ENCODE measurements at regions not wholly inside any gene's neighbourhood (a gene's known extent, or its start where the extent isn't known, plus 50 kb on each side); places are given as distances from the start of the nearest gene placed in this dataset.

DNA sequence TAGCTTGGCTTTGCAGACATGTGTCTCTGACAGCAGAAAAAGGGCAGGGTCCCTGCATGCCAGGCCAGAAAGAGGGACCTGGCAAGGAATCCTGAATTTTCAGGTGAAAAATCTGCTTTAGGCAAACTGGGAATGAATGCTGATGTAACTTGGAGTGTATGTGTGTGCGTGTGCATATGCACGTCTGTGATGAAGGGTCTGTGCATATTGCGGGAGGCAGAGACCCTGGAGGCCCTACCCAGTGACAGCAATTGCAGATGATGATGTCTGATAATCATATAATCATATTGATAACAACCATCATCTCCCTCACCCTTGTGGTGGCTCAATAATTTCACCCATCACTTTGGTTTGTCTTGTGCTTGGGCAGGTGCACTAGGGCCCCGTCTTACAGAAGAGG lies 80.7 kb upstream of the SDK2 start:
- no peak for DNase-seq

DNA sequence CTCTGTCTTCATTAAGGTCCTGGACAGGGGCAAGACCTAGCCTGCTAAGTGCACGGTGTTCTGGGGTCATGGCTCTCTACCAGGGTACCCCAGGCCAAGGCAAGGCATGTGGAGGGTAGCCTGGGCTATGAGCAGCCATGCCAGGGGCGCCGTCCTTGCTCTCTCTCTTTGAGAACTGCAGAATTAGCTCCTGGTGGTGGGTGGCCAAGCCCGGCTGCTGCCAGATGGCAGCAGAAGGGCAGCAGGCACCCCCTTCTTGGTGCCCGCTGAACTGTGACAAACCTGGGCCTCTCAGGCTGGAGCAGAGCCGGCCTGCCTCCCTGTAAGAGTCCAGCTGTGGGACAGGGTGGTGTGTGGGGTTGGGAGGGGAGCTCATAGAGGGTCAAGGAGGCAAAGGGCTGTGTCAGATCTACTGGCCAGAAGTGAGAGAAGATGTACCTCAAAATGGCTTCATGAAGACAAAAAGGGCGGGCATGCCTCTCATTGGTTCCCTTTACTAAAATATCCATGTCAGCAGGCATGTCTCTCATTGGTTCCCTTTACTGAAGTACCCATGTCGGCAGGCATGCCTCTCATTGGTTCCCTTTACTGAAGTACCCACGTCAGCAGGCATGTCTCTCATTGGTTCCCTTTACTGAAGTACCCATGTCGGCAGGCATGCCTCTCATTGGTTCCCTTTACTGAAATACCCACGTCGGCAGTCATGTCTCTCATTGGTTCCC lies 81.7 kb upstream of the SDK2 start:
- no peak for DNase-seq

DNA sequence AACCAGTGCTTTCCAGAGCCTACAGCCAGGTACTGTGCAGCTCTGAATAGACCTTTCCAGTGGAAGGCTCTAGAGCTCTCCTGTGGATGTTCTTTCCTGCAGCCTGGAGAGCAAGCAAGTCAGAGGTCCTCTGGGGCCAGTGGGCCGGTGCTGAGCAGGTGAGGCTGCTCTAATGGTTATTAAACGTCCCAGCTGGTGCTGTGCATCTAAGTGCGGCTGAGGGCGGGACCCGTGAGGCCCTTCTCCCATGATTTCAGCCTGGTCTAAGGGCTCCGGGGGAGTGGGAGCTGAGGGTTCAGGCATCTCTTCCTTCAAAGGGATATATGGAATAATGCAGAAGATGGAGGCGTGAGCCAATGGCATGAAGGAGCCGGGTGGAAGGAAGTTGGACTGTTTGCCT lies 83.7 kb upstream of the SDK2 start:
- DNase-seq = no peak

DNA sequence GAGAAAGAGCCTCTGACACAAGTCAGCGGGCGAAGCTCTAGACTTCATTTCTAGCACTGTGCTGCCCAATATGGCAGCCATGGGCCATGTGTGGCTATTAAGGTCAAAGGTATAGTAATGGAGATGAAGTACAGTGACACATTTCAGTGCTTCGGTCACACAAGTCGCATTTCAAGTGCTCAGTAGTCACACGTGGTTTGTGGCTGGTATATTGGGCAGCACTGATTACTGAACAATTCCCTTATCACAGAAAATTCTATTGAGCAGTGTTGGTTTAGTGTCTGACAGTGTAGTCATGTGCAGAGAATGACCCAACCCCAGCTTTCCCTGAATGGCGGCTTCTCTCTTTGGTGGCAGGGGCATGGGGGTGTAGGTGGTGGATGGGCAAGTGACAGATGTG lies 84.9 kb upstream of the SDK2 start:
- DNase-seq = no peak

DNA sequence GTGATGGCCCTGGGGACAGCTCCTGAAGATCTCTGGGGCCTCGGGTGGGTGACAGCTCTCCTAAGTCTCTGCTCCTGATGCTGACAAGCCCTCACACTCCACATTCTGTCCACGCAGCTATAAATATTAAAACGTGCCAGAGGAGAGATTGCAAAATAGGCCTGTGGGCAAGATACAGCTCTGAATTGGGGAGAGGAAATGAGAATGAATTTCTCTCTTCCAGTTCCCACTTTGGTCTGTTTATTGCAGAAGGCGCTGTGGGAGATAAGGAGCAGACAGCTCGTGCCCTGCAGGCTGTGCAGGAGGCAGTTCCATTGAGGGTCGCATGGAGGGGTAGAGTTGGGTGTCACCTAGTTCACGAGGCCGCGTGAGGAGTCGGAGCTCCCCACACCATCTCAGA lies 87.5 kb upstream of the SDK2 start:
- DNase-seq = no peak

DNA sequence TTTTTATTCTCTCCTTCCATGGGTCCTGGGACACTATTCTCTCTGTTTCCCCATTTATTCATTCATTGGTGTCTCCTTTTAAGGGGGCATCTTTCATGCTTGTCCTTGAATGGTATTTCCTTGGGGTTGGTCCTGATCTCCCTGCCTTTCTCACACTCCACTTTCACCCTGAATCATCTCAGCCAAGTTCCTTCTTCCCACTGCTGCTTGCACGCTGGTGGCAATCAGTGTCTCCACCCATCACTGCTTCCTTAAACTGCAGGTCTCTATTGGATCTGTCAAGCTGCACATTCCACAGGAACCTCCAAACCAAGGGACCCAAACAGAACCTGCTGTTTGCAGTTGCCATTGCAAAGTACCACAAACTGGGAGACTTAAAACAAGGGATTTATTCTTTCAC lies 89.3 kb upstream of the SDK2 start:
- DNase-seq = no peak

DNA sequence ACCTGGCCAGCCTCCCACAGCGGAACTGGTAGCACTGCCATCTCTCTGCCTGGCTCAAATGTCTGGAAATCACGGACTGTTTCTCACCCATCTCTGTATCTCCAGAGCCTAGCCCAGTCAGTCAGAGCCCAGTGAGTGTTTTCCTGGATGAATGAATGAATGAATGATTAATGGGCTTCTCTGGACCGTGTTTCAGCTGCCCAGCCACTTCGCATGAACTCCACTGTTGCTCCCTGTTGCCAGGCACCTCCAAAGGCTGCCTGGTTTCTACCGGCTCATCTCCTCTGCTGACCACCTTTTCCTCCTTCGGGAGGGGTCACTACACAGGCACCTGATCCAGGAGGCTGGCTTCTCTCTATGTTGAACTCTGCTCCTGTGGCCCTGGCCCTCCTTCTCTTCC lies 91.0 kb upstream of the SDK2 start:
- no peak for DNase-seq

DNA sequence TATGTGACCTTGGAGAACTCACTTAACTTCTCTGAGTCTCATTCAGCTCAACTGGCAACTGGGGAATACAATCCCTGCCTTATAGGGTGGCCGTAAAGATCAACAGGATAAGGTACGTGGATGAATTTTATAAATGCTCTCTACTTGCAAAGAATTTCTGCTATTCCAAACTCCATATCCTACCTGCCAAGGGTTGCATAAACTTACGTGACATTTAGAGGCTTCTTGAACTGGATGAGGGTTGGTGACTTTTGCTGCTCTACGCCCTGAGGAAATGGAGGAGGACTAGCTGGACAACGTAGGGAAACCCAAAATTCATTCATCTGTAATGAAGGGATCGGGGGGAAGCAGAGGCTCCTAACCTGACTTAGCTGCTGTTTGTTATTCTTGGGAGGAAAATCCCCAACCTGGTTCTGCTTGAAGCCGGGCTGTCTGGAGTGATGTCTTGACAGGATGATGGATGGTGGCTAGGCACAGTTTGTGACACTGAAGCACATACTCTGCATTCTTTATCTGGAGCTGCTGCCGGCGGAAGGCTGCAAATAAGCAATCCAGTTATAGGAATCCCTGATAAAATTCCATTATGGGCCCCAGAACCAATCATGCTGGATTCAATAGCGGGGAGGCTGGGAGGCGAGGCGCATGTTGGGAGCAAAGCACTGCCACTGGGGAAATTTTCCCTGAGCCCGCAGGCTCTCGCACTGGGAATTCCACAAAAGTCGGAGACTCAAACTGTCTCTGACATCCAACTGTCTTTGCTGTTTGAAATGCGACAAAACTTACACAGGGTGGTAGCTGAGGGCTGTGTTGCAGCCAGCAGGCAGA lies 94.7 kb upstream of the SDK2 start:
- no peak for DNase-seq

DNA sequence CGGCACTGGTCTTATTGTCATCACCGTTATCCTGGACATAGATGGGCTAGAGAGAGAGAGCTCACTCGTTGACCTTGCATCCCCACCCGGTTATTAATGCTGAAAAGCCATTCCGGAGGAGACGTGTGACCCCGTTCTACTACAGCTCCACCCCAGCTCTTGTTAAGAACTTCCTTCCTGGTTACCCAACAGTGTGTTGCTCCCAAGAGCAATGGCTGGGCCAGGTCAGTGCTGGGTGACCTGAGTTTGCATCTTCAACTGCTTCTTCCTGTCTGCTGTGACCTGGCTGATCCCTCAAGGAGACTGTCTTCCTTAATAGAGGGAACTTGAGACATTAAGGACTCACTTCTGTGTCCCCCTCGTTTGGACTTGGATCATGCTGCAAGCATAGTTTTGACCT lies 96.1 kb upstream of the SDK2 start:
- no peak for DNase-seq

DNA sequence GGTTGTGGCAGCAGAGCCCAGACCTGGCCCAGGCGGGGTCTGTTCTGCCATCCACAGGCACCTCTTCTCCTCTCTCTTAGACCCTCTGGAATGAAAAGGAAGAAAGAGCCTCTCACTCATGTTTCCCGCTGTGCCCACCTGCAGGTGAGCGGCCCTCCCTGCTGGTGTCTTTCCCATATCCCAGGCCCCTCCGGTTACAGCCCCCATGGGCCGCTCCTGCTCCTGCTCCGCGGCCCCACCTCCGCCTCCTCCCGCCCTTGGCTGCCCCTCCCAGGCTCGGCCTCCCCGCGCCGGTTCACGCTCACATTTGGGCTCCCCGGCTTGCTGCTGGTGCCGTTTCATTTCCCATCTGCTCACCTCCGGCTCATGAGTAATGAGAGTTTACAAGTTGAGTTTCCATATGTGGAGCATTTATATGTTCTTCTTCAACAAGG lies 98.7 kb upstream of the SDK2 start:
- no peak for DNase-seq

DNA sequence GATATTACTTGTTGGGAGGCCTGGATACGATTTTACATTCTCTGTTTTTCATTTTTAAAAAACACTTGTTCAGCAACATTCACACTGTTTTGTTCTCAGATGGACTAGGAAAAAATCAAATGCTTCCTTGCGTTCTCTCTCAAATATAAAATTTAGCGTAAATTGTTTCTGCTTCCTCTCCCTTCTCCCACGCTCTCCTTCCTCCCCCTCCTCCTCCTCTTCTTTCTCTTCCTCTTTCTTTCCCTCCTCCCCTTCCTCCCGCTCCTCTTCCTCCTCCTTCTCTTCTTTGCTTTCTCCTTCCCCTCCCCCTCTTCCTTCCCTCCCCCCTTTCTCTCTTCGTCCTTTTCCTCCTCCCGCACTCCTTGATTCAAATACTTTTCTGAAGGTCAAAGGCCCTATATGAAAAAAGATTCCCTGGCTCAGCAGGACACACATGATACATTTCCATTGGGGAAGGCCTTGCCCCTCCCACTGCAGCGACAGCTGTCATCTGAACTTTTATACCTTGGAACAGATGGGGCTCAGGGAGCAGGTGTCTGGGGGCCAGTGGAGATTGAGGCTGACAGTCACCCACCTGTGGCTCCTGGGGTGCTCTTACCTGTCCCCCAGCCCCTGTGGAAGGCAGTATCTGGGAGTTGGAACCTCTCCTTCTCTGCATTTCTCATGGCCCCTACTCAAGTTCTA lies 99.4 kb upstream of the SDK2 start:
- no peak for DNase-seq

DNA sequence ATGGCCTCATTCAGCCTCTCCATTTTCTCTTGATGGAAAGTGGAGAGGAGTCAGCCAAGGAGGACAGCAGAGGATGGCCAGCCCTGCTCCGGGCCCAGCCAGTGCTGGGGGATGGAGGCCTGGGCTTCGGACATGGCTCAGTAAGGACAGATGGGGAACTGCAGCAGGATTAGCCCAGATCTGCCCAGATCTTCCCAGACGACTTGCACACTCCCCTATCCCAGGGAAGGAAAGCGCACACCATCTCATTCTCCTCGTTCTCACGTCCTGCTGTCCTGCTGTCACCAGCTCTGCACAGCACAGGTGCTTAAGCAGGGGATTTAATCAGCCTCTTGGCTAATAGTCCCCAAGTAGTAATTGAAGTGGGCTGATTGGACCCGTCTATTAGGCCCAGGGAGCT lies 100.2 kb upstream of the SDK2 start:
- DNase-seq = no peak

DNA sequence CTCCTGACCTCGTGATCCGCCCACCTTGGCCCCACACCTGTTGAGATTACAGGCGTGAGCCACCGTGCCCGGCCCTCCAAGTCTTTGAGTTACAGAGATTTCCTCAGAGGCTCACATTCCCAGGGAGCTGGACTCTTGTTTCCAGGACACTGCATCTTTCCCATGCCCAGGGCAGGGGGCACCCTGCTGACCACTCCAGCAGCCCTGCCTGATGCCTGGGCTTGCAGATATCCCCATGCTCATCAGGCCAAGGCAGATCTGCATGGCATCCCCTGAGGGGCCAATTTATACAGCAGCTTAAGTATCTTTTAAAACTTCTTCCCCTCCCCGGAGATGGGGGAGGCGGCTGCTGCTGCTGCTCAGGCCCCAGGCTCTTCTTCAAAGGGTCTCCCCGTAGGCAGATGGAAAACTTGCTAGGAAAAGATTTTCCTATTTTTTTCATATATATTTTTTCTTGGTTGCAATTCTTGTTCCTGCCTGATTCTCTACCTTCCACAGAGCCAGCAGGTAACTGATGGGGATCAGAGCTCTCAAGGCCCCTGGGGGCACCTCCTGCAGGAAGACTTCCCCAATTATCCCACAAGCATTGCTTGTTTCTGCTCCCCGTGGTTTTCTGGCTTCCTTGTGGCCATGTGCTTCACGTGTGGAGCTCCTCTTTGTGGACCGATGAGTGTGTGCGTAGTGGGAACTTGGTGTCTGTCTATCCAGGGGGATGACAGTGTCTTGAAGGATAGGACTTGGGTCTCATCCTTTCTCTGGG lies 102.2 kb upstream of the SDK2 start:
- DNase-seq = no peak

DNA sequence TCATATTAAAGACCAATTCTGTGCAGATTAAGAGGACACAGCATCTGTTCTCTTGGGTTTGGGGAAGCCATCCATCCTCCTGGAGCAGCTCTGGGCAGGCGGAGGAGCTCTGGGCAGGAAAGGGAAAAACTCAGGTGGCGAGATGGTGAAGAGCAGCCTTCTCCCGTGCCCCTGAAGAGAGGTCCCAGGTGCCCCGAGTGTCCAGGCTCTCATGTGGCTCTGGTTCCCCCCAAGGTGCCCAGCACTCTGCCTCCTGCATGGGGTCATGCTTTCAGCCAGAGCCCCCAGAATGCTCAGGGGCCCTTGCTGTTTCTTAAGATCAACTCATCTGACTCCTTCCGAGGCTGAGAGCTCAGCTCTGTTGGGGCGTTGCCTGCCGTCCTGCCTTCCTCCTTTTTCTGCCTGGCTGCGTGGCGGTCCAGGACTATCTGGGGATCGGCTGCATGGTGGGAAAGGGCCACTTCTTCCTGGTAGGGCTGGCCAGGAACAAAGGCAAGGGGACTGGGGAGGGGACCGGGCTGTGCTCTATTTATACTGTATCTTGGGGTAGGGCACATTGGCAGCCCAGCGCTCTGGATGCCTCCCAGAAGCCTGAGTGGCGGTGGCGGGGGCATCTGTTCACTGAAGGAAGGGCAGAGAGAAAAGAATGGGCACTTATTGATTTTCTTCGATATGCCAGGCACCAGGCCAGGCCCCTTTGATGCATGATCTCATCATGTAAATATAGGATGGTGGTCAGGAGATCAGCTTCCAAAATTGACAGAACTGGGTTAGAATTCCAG lies 103.2 kb upstream of the SDK2 start:
- no peak for DNase-seq

DNA sequence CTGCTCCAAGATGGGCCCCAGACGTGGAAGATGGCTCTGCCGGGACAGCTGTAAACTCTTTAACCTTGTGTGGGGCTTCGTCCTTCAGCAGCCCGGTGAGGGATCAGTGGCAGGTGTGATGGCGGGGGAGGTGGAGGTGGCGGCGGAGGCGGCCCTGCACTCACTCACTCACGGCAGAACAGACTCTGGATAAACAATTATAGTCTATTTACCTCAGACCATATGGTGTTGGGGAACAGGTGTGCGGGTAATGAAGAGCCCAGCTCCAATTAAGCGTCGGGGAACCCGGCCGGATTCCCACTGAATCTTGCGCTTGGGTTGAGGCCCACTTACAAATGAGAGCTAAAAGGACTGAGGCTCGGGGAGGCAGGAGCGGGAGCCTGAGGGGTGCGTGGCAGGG lies 104.3 kb upstream of the SDK2 start:
- DNase-seq = no peak

DNA sequence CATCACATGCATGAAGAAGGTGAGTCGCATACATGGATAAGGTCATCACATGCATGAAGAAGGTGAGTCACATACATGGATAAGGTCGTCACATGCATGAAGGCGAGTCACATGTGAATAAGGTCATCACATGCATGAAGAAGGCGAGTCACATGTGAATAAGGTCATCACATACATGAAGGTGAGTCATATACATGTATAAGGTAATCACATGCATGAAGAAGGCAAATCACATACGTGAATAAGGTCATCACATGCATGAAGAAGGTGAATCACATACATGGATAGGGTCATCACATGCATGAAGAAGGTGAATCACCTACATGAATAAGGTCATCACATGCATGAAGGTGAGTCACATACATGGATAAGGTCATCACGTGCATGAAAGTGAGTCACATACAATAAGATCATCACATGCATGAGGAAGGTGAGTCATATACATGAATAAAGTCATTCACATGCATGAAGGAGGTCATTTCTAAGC lies 105.1 kb upstream of the SDK2 start:
- DNase-seq = no peak

DNA sequence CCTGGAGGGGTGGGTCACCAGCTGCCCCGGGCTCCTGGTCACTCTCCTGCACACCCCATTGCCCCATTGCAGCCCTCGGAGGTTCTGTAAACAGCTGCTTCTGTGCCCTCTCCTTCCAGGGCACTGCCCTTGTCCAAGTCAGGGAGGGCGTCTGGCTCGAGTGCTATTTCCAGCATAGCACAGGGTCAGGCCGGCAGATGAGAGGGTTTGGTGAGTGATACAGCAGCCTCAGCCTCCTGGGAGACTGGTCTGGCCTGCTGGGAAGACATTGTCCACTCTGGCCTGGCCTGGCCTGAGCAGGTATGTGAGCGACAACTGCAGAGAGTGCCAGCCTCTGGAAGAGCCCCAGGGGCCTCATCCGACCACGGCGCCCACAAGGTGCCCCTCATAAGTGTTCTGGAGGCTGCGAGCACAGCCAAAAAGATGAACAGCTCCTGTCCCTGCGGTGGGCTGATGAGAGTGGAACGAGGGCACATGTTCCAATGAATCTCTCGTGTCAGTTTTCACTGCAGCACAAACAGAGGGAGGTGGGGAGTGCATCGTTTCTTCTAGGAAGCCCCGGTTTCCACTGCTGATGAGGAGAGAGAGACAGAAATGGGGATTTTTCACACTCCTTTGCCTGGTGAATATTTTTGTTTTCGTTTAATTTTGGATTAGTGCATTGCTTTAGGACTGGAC lies 105.8 kb upstream of the SDK2 start:
- DNase-seq = no peak

DNA sequence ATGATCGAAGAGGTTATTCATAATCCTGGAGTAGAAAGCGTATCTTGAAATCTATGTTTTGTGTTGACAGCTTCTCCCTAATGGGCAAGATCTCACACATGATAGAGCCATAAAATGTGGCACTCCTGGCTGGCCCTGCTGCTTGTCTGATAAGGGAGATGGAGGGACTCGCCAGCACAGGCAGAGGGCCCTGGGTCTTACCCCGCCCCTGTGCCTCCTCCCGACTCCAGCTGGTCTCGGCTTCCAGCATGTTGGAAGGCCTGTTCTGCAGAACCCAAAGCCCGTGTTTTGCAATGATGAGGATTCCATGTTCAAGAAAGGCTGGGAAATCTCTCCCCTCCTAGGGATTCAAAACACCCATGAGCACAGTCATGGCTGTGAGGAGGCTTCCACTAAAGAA lies 106.7 kb upstream of the SDK2 start:
- DNase-seq = no peak

DNA sequence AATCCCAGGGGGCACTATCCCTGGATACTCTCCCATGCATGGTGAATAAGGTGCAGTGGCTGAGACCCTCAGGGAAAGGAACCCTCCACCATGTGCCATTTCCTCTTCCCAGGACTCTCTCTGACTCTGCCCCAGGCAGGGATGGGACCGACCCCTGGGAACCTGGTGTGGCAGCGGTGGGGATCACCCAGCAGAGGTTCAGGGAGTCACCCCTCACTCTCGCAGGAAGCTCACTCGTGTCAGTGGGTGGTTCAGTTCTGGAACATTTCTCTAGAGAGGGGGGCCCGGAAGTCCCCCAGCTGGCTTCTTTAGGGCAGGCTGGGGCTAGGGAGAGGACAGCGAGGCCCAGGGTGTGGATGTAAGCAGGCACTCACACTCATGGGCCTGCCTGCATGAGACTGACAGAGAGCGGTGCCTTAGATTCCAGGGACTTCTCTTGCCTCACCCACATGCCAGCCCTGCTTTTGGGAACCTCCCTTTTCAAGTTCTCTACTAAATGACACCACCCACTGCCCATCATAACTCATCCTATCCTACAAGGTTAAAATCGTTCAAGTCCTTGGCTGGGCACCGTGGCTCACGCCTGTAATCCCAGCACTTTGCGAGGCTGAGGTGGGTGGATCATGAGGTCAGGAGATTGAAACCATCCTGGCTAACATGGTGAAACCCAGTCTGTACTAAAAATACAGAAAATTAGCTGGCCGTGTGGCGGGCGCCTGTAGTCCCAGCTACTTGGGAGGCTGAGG lies 109.7 kb upstream of the SDK2 start:
- DNase-seq = no peak

DNA sequence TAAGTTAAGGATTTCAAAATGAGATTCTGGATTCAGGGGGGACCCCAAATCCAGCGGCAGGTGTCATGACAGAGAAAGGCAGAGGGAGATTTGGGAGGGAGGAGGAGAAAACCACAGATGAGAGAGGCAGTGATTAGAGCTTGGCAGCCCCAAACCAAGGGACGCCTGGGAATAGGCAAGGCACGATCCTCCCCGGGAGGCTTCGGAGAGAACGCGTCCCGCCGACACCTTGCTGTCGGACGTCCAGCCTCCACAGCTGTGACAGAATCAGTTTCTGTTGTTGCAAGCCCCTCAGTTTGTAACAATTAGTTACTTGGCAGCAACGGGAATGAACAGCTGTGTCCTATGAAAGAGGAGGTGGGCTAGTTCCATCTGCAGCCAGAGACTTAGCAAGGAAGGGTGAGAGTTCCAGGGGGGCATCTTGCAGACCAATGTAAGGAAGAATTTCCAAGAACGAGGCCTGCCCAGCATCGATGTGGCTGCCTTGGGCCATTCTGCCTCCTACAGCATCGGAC lies 110.7 kb upstream of the SDK2 start:
- no peak for DNase-seq

DNA sequence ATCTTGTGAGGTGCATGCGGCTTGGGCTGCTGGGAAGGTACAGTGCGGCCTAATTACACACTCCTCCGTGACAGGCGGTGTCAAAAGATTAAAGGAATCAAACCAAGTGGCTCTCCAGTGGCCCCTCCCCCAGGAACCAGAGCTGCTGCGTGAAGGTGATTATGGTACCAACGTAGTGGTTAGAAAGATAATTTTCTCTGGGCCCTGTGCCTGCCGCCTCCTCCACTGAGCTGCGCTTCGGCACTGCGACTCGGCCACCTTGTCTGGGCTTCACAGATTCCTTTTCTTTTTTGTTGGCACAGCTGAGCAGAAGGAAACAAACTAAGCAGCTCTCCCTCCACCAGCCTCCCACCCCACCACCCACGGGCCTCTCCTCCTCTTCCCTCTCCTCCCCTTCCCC lies 113.2 kb upstream of the SDK2 start:
- DNase-seq = no peak
